BJ (cell line): ENCODE measurements at regions not wholly inside any gene's neighbourhood (a gene's known extent, or its start where the extent isn't known, plus 50 kb on each side); places are given as distances from the start of the nearest gene placed in this dataset.

Experiments used
- CTCF ChIA-PET: fragments of 350-600 bp; formaldehyde crosslinking; extraction: SDS; loops from one replicate; lab custom pipeline; 2021; ENCODE audit warnings: antibody characterized with exemption, inconsistent platforms; lab: Yijun Ruan, JAX
- POLR2A ChIA-PET: fragments of 300-600 bp; sonication (Branson Sonifier 250); formaldehyde crosslinking; extraction: SDS; loops from one replicate; lab custom pipeline; 2021; ENCODE audit warnings: antibody characterized with exemption; lab: Charles Lee
- DNase-seq: peaks from one replicate; pipeline ENCODE4 v3.0.0-alpha.2; 2011; ENCODE audit warnings: low read depth
- H3K27me3 ChIP-seq: 2 replicates; pipeline ENCODE4 v1.6.0; 2011; ENCODE audit warnings: low read length; ENCODE audit not compliant: control insufficient read depth, insufficient read depth
- H3K36me3 ChIP-seq: 2 replicates; pipeline ENCODE4 v1.5.1; 2011; ENCODE audit warnings: low read length; ENCODE audit not compliant: control insufficient read depth, insufficient read depth
- H3K4me3 ChIP-seq: 2 replicates; pipeline ENCODE4 v1.5.1; 2011; ENCODE audit warnings: low read depth, mild to moderate bottlenecking, control low read depth, low read length
- TF ChIP-seq, protein P1 (sequence below): IDR thresholded peaks from 2 replicates; pipeline ENCODE4 v1.5.1; 2011; ENCODE audit warnings: low read depth, mild to moderate bottlenecking, control low read depth, inconsistent platforms, low read length, moderate library complexity; ENCODE audit not compliant: insufficient read depth

DNA sequence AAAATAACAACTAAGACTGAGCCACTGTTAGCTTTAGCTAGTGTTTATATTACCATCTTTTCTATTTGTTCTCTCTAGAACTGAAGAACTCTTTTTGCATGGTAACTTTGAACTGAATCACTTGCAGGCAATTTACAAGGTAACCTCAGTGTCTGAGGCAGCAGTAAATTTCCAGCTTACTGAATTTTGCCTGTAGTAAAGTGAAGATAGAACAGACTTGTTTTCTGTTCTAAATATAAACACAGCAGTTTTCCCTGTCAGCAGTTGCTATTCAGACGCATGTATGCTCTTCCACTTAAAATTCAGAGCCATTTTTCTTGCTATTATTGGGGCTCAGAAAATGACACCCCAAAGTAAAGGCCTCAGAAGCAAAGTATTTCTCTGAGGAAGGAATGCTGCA, 974.0 kb upstream of the GJE1 start:
- CTCF ChIA-PET = no interaction called here
- no peak overlapping the region for H3K4me3 ChIP-seq
- no peaks in the 10 kb centered on the region for H3K27me3 ChIP-seq
- TF ChIP-seq, protein P1, sequence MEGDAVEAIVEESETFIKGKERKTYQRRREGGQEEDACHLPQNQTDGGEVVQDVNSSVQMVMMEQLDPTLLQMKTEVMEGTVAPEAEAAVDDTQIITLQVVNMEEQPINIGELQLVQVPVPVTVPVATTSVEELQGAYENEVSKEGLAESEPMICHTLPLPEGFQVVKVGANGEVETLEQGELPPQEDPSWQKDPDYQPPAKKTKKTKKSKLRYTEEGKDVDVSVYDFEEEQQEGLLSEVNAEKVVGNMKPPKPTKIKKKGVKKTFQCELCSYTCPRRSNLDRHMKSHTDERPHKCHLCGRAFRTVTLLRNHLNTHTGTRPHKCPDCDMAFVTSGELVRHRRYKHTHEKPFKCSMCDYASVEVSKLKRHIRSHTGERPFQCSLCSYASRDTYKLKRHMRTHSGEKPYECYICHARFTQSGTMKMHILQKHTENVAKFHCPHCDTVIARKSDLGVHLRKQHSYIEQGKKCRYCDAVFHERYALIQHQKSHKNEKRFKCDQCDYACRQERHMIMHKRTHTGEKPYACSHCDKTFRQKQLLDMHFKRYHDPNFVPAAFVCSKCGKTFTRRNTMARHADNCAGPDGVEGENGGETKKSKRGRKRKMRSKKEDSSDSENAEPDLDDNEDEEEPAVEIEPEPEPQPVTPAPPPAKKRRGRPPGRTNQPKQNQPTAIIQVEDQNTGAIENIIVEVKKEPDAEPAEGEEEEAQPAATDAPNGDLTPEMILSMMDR = no peak
- H3K36me3 ChIP-seq = no peaks in the 10 kb centered on the region
- peak; percentile 27 for DNase-seq
- POLR2A ChIA-PET = no interaction called here

DNA sequence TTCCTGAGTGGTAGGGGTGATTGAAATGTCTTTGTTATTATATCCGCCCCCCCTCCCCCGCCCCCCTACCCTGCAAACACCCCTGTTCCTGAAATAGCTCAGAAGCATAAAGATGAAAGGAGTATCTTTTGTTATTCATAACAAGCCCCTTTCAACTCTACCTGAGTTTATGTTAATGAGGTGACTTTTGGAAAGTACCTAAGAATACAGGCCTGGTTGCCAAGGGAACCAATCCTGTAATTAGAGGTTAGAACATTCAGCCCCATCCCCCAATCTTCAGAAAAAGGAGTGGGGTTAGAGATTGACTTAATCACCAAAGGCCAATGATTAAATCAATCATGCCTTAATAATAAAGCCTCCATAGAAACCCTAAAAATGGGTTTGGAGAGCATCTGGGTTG, 979.2 kb upstream of the GJE1 start:
- no peaks in the 10 kb centered on the region for H3K36me3 ChIP-seq
- POLR2A ChIA-PET = no interaction called here
- TF ChIP-seq, protein P1 = no peak
- no peaks in the 10 kb centered on the region for H3K27me3 ChIP-seq
- H3K4me3 ChIP-seq = no peak overlapping the region
- CTCF ChIA-PET = no interaction called here
- no peak for DNase-seq

DNA sequence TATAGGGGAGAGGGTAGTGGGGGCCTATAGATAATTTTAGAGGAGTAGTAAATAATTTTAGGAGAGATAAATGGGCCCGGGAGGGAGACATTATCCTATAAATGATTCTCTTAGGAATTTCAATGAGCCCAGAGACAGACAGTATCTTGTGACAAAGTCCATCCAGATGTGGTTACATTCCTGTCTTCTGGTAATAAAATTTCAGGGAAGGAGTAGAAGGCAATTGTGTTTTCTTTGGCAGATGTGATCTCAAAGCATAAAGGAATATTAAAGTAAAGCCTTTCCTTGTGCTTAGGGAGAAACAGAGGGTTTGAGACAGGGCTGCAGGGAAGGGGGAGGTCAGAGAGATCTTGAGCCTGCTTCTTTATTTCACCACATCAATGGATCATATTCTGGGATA, 979.8 kb upstream of the GJE1 start:
- Histone ChIP-seq H3K27me3 (no peaks in the 10 kb centered on the region), H3K4me3 (no peak overlapping the region), H3K36me3 (no peaks in the 10 kb centered on the region)
- POLR2A ChIA-PET = no interaction called here
- TF ChIP-seq, protein P1 = no peak
- CTCF ChIA-PET = no interaction called here
- peak; percentile 51 for DNase-seq

DNA sequence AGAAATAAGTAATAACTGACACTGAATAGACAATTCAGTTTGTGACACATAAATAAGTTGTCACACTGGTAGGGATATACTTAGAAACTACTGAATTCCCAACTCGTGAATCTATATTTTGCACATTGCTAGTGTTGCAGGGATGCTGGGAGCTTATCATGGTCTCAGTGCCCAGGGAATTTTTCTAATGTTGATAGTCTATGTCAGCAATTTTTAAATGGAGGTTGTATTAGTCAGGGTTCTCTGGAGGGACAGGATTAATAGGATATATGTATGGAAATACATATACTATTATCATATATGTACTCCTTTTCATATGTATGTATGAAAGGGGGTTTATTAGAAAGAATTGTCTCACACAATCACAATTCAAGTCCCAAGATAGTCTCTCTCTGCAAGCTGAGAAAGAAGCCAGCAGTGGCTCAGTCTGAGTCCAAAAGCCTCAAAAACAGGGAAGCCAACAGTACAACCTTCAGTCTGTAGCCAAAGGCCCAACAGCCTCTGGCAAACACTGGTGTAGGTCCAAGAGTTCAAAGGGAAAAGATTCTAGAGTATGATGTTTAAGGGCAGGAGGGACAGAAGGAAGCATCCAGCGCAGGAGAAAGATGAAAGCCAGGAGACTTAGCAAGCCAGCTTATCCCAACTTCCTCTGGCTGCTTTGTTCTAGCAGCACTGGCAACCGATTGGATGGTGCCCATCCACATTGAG, 980.9 kb upstream of the GJE1 start:
- Histone ChIP-seq H3K4me3 (no peak overlapping the region), H3K36me3 (no peaks in the 10 kb centered on the region), H3K27me3 (no peaks in the 10 kb centered on the region)
- POLR2A ChIA-PET = no interaction called here
- DNase-seq = no peak
- CTCF ChIA-PET = no interaction called here
- TF ChIP-seq, protein P1 = no peak

DNA sequence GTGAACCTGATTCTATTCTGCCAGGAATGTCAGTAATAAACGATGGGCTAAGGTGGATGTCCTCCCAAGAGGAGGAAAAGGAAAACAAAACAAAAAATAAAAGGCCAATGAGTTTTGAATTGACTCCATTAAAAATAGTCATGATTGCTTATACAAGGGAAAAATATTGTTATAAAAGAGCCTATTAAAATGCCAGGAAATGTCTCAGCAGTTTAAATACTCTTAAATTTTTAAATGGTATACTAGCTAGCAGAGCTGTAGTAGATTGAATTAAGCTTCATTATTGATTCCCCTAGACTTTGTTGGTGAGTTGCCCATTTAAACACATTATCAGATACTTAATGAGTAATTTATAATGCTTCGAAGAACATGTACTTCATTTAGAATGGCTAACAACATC, 990.9 kb upstream of the GJE1 start:
- H3K36me3 ChIP-seq = no peaks in the 10 kb centered on the region
- DNase-seq = no peak
- TF ChIP-seq, protein P1 = no peak
- H3K4me3 ChIP-seq = no peak overlapping the region
- no peaks in the 10 kb centered on the region for H3K27me3 ChIP-seq
- CTCF ChIA-PET = no interaction called here
- POLR2A ChIA-PET = no interaction called here
